HL-60 (cell line): ENCODE measurements at regions not wholly inside any gene's neighbourhood (a gene's known extent, or its start where the extent isn't known, plus 50 kb on each side); places are given as distances from the start of the nearest gene placed in this dataset.

Source experiments
- DNase-seq, 2 experiments: peaks; one replicate each; pipeline ENCODE4 v3.0.0-alpha.2; 2010 to 2020; ENCODE audit warnings: low read depth in 1 of 2, low spot score in 1 of 2
- H3K27ac ChIP-seq: fragments of 250-450 bp; sonication (Bioruptor Pico); replicated peaks from 2 replicates; pipeline ENCODE4 v1.5.1; 2020; ENCODE audit warnings: mild to moderate bottlenecking, moderate library complexity
- H3K27me3 ChIP-seq: fragments of 250-450 bp; sonication (Bioruptor Pico); 2 replicates; pipeline ENCODE4 v1.5.1; 2021; ENCODE audit warnings: mild to moderate bottlenecking, moderate library complexity; ENCODE audit not compliant: insufficient read depth, poor library complexity, severe bottlenecking
- H3K4me3 ChIP-seq: replicated peaks from 2 replicates; pipeline ENCODE4 v1.5.1; 2011; ENCODE audit warnings: mild to moderate bottlenecking, control low read depth, low read length; ENCODE audit not compliant: insufficient read depth
- GABPA ChIP-seq: IDR thresholded peaks from 2 replicates; pipeline ENCODE4 v1.6.1; 2012; ENCODE audit warnings: low read depth
- POLR2AphosphoS5 ChIP-seq: IDR thresholded peaks from 2 replicates; pipeline ENCODE4 v1.6.1; 2012; ENCODE audit warnings: low read depth
- SPI1 ChIP-seq: IDR thresholded peaks from 2 replicates; pipeline ENCODE4 v1.6.1; 2012; ENCODE audit warnings: low read depth, mild to moderate bottlenecking, borderline replicate concordance
- TF ChIP-seq, protein P1 (sequence below): IDR thresholded peaks from 2 replicates; pipeline ENCODE4 v1.6.1; 2012; ENCODE audit warnings: low read depth; ENCODE audit not compliant: insufficient replicate concordance
- TF ChIP-seq, protein P2 (sequence below): IDR thresholded peaks from one replicate; pipeline ENCODE4 v1.5.1; 2011; ENCODE audit warnings: low read length, control low read depth, inconsistent platforms; ENCODE audit not compliant: insufficient read depth

DNA sequence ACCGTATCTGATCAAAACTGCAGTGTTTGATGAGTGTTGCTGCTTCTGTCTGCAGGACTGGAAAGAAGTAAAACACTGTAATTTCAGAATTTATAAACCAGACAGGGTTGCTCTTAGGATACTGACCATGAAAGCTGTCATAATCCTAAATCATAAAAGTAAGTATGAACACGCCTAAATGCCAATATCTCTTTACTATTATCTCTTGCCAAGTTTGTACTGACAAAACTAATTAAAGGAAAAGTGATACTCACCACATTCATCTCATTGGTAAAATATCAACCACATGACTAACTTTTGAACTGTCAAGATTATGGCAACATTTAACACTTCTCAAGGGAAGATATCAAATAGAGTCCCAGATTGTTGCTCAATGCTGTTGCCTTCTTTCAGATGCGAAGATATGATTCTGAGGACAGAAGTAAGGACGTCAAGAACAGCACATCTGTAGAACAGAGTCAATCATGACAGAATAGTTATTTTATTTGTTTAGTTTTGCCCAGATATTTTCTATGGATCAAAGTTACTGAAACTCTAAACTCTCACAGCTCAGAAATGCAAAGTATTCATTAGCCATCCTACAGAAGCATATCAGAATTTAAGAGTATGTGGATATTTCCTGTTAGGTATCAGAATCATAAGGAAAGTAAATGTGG, 61.4 kb upstream of the COL8A1 start:
- Histone ChIP-seq H3K27me3 (no peaks in the 10 kb centered on the region), H3K27ac (no peak overlapping the region), H3K4me3 (no peak overlapping the region)
- no peak for DNase-seq
- TF ChIP-seq POLR2AphosphoS5 = no peak
- TF ChIP-seq, protein P1, sequence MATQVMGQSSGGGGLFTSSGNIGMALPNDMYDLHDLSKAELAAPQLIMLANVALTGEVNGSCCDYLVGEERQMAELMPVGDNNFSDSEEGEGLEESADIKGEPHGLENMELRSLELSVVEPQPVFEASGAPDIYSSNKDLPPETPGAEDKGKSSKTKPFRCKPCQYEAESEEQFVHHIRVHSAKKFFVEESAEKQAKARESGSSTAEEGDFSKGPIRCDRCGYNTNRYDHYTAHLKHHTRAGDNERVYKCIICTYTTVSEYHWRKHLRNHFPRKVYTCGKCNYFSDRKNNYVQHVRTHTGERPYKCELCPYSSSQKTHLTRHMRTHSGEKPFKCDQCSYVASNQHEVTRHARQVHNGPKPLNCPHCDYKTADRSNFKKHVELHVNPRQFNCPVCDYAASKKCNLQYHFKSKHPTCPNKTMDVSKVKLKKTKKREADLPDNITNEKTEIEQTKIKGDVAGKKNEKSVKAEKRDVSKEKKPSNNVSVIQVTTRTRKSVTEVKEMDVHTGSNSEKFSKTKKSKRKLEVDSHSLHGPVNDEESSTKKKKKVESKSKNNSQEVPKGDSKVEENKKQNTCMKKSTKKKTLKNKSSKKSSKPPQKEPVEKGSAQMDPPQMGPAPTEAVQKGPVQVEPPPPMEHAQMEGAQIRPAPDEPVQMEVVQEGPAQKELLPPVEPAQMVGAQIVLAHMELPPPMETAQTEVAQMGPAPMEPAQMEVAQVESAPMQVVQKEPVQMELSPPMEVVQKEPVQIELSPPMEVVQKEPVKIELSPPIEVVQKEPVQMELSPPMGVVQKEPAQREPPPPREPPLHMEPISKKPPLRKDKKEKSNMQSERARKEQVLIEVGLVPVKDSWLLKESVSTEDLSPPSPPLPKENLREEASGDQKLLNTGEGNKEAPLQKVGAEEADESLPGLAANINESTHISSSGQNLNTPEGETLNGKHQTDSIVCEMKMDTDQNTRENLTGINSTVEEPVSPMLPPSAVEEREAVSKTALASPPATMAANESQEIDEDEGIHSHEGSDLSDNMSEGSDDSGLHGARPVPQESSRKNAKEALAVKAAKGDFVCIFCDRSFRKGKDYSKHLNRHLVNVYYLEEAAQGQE = no peak
- TF ChIP-seq, protein P2, sequence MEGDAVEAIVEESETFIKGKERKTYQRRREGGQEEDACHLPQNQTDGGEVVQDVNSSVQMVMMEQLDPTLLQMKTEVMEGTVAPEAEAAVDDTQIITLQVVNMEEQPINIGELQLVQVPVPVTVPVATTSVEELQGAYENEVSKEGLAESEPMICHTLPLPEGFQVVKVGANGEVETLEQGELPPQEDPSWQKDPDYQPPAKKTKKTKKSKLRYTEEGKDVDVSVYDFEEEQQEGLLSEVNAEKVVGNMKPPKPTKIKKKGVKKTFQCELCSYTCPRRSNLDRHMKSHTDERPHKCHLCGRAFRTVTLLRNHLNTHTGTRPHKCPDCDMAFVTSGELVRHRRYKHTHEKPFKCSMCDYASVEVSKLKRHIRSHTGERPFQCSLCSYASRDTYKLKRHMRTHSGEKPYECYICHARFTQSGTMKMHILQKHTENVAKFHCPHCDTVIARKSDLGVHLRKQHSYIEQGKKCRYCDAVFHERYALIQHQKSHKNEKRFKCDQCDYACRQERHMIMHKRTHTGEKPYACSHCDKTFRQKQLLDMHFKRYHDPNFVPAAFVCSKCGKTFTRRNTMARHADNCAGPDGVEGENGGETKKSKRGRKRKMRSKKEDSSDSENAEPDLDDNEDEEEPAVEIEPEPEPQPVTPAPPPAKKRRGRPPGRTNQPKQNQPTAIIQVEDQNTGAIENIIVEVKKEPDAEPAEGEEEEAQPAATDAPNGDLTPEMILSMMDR = no peak
- no peak for TF ChIP-seq SPI1

DNA sequence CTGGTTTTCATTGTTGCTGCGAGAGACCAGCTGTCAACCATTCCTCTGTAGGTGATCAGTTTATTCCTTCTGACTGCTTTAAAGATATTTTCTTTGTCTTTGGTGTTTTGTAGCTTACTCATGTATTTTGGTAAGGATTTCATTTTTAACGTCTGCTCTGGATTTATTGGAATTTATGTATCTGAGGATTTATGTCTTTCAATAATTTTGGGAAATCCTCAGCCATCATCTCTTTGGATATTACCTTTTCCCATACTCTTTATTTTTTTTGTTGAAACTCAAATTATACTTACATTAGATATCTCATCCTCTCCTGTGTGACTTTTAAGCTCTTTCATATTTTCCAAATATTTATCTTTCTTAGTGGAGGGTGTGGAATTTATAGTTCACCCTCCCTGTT, 62.7 kb upstream of the COL8A1 start:
- Histone ChIP-seq H3K27ac (no peak overlapping the region), H3K27me3 (no peaks in the 10 kb centered on the region), H3K4me3 (no peak overlapping the region)
- TF ChIP-seq POLR2AphosphoS5 (no peak), GABPA (no peak), SPI1 (no peak)
- TF ChIP-seq, protein P2 = no peak
- TF ChIP-seq, protein P1 = no peak
- DNase-seq = no peak

DNA sequence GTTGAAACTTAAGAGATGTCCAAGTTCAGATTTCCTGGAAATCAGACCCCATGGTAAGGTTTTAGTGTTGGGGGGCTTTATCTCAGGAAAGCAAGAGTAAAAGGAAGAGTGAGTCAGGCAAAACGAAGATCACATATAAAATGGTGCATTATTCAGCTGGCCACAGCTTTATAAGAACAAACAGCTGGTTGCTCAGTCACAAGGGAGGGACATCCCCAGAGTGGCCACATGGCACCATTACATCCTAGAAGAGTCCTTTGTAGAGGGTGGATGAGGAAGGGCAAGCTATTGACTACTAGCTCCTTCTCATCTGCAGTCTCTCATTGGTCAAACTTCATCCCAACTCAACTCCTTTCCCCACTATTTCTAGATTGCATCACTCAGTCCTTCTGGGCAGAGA, 68.3 kb upstream of the COL8A1 start:
- Histone ChIP-seq H3K27ac (no peak overlapping the region), H3K4me3 (no peak overlapping the region), H3K27me3 (no peaks in the 10 kb centered on the region)
- TF ChIP-seq SPI1 = no peak
- TF ChIP-seq, protein P1 = no peak
- no peak for DNase-seq
